ENCODE measurements at regions not wholly inside any gene's neighbourhood (a gene's known extent, or its start where the extent isn't known, plus 50 kb on each side); places are given as distances from the start of the nearest gene placed in this dataset.

- no peak for TF ChIP-seq CTCF (IDR thresholded peaks at IDR 0.05)
- no peak for TF ChIP-seq HMGXB4 (CRISPR knock-in tag; IDR thresholded peaks at IDR 0.05; ENCODE audit: borderline replicate concordance)
Observed at GRCh38 chr3:674116-674515, 418.7 kb upstream of the CNTN6 start (continued).

- H3K9me3 ChIP-seq = no peaks in the 10 kb centered on the region
- no peaks in the 10 kb centered on the region for H3K4me1 ChIP-seq
- ChIA-PET CTCF (no interaction called here), POLR2A (no interaction called here)
- H3K4me3 ChIP-seq = no peak overlapping the region
- WGBS (ENCODE audit: missing lambda C conversion rate) = 2% methylated on average over 4 of the region's 4 CpGs
- FAIRE-seq (no peak), ATAC-seq (no peak), DNase-seq (ENCODE audit: low read depth in 1 of 2, low spot score in 1 of 2) (no peak)
- no peak overlapping the region for H3K27ac ChIP-seq
- H3K4me2 ChIP-seq = no peak overlapping the region
- TF ChIP-seq JUNB (IDR thresholded peaks at IDR 0.05) = no peak
- TF ChIP-seq PBX3 (IDR thresholded peaks at IDR 0.05) = no peak
- TF ChIP-seq POLR2A (IDR thresholded peaks at IDR 0.05; ENCODE audit: low read length) = no peak
- TF ChIP-seq NPAS2 (CRISPR knock-in tag; IDR thresholded peaks at IDR 0.05; ENCODE audit: borderline replicate concordance) = no peak
- TF ChIP-seq HES2 (IDR thresholded peaks at IDR 0.05) = no peak
- no peak for TF ChIP-seq PHF8 (IDR thresholded peaks at IDR 0.05; ENCODE audit: borderline replicate concordance, low read depth)
- TF ChIP-seq BHLHE40 (IDR thresholded peaks at IDR 0.05; ENCODE audit: low read depth, low read length) = no peak
- no peak for TF ChIP-seq GATA3 (IDR thresholded peaks at IDR 0.05; ENCODE audit: borderline replicate concordance)
- TF ChIP-seq HEYL (CRISPR knock-in tag; IDR thresholded peaks at IDR 0.05) = no peak
- no peak for TF ChIP-seq FOSL2 (IDR thresholded peaks at IDR 0.05)
- no peak for TF ChIP-seq FOSL2 (CRISPR knock-in tag; IDR thresholded peaks at IDR 0.05)
- TF ChIP-seq HOXB13 (CRISPR knock-in tag; IDR thresholded peaks at IDR 0.05; ENCODE audit: low read depth) = no peak
- TF ChIP-seq CBX8 (IDR thresholded peaks at IDR 0.05) = no peak
- no peak for TF ChIP-seq SMC3 (IDR thresholded peaks at IDR 0.05)
- TF ChIP-seq RCOR1 (IDR thresholded peaks at IDR 0.05; ENCODE audit: low read depth, low read length) = no peak
Observed at GRCh38 chr3:675846-676245, 417.0 kb upstream of the CNTN6 start.

- DNase-seq (ENCODE audit: low read depth in 1 of 2, low spot score in 1 of 2) (no peak), ATAC-seq (no peak), FAIRE-seq (no peak)
- ChIA-PET POLR2A (no interaction called here), CTCF (no interaction called here)
- no peak for TF ChIP-seq REST (IDR thresholded peaks at IDR 0.05)
- TF ChIP-seq HOXA7 (CRISPR knock-in tag; IDR thresholded peaks at IDR 0.05) = no peak
- TF ChIP-seq JUN (IDR thresholded peaks at IDR 0.05) = no peak
- TF ChIP-seq CHD2 (IDR thresholded peaks at IDR 0.05; ENCODE audit: low read length, partially characterized antibody) = no peak
- TF ChIP-seq USF2 (IDR thresholded peaks at IDR 0.05) = no peak
- no peak for TF ChIP-seq HMGXB4 (CRISPR knock-in tag; IDR thresholded peaks at IDR 0.05; ENCODE audit: borderline replicate concordance)
- no peak for TF ChIP-seq HOXB13 (CRISPR knock-in tag; IDR thresholded peaks at IDR 0.05; ENCODE audit: low read depth)
- TF ChIP-seq PHF8 (IDR thresholded peaks at IDR 0.05; ENCODE audit: borderline replicate concordance, low read depth) = no peak
- peak; percentile 76 for TF ChIP-seq MAFK (IDR thresholded peaks at IDR 0.05; ENCODE audit: partially characterized antibody)
- Histone ChIP-seq H3K4me1 (no peaks in the 10 kb centered on the region), H3K4me2 (no peak overlapping the region), H3K4me3 (no peak overlapping the region), H3K27ac (no peak overlapping the region), H3K9me3 (no peaks in the 10 kb centered on the region)
- 1% methylated on average over 2 of the region's 2 CpGs for WGBS (ENCODE audit: missing lambda C conversion rate)
Observed at GRCh38 chr3:683770-684169, 409.1 kb upstream of the CNTN6 start.
